ENCODE measurements at regions not wholly inside any gene's neighbourhood (a gene's known extent, or its start where the extent isn't known, plus 50 kb on each side); places are given as distances from the start of the nearest gene placed in this dataset.
"Not testable (repeated sequence)": the region's sequence is repeated elsewhere in the genome, so short reads cannot be mapped to it uniquely, and the experiment has no call there.

DNA sequence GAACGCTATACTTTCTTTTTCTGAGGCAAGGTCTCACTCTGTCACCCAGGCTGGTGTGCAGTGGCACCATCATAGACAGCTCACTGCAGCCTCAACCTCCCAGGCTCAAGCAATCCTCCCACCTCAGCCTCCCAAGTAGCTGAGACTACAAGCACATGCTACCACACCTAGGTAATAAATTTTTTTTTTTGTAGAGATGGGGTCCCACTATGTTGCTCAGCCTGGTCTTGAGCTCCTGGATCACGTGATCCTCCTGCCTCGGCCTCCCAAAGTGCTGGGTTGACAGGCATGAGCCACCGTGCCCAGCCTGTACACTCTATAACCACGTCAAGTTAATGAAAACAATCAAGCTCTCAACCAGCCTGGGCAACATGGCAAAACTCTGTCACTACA, 127.1 kb upstream of the VOPP1 start:
- not testable (repeated sequence) for DNase-seq

GRCh38 chr7:55698607-55699449, 126.5 kb upstream of the VOPP1 start:
- not testable (repeated sequence) for DNase-seq

DNA sequence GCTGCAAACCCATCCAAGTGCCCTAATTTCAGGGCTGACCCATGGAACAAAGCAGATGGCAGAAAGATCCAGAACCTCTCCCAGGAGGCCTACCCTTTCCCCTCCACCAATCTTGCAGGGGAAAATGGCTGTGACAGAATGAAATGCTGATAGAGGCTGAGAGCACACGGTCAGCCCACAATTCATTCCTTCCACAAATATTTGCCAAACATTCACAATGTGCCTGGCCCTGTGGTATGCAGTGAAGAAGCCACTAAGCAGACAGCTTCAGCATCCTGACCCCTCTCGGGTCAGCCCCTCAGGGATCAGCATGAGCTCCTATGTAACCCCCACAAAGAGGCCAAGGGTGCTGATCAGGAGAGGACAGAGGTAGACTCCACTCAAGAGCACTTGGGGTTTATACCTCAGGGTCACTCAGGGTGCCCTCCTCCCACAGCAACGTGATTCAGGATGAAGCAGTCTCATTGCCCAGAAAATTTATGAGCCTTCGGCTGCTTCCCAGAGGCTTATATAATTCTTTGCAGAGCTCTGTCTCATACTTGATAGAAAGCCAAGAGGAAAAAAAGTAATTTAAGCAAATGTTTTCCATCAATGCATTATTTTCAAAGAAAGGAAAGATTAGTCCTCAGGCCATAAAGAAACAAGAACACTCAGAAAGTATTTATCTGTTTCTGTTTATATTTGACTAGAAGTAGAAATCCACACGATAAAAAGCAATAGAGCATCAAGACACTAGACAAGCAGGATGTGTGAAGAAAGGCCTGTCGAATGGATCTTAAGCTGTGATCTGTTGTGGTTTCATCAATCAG, 123.8 kb upstream of the VOPP1 start:
- DNase-seq, result not testable (repeated sequence)

DNA sequence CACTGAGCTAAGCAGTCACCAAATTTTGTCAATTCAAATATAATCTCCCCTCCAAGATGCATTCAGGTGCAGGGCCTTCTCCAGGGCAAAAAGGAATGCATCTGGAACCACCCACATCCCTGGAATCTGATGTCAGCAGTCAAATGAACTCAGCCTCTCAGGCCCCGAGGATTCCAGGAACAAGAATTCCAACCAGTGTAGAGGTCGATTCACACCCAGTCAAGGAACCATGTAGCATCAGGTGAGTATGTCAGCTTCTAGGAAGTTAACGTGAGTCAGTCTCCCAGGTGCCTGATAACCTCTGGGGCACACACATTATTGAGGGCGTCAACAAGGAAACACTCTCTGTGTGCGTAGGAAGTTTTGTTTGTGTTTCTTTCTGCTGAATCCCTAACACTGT, 122.2 kb upstream of the VOPP1 start:
- DNase-seq, result not testable (repeated sequence)

DNA sequence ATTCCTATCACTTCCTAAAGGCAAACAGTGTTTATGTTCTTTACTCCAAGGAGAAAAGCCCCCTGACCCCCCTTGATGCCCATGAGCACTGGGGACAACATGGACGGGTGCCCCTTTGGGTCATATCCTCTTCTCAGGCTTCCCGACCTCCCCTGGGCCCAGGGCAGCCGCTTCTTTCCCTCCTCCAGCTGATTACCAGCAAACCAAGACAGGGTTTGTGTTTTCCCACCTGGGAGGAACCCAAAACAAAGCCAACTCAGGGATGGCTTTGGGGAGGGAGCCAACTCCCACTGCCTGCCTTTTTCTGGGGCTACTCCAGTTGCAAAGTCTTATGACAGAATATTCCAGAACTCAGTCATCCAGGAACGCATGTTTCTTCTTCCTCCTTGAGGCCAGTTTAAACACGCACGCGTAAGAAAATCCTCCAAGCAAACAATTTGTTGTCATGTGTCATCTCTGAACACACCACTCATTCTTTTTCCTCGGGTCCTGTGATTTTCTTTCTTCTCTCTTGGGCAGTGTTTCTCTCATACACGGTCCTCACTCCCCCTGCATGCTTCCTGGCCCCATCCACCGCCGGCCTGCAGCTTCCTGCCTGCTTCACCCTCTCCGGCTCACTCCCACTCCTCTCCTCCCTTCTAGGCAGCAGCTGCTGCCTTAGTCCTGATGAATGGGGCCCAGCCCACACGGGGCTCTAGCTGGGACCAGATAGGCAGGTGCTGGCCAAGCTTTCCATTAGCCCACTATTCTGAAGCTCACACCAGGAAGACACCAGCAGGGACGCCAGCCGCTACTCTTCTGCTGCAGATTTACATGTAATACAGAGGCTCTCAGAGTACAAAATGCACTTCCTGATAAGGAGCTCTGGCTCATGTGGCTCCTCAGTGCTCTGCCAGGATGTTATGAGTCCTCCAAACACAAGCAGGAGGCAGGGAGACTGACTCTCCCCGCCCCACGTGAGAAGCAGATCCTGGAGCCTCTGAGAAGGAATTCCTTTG, 116.7 kb upstream of the VOPP1 start:
- not testable (repeated sequence) for DNase-seq

GRCh38 chr7:55688261-55688660, 116.0 kb upstream of the VOPP1 start:
- not testable (repeated sequence) for DNase-seq

- DNase-seq, result not testable (repeated sequence)
Observed at GRCh38 chr7:55687252-55687651, 115.0 kb upstream of the VOPP1 start.

- not testable (repeated sequence) for DNase-seq
Observed at GRCh38 chr7:55686771-55687170, 114.5 kb upstream of the VOPP1 start.

DNA sequence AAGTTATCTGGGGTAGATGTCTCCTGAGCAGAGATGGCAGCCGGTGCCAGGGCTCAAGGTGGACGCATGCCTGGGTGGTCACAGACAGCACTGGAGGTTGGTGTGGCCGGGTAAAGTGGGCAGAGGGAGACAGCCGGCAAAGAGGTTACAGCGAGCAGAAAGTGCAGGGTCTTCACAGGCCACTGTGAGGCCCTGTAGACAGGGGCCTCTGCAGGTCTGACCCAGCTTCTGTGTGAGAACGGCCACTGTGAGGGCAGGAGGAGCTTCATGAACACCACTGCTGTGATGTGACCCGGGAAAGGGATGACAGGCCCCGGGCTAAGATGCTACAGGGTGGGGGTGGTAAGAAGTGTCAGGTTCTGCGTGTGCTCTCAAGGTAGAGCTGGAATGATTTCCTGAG, 111.2 kb upstream of the VOPP1 start:
- DNase-seq, result not testable (repeated sequence)

DNA sequence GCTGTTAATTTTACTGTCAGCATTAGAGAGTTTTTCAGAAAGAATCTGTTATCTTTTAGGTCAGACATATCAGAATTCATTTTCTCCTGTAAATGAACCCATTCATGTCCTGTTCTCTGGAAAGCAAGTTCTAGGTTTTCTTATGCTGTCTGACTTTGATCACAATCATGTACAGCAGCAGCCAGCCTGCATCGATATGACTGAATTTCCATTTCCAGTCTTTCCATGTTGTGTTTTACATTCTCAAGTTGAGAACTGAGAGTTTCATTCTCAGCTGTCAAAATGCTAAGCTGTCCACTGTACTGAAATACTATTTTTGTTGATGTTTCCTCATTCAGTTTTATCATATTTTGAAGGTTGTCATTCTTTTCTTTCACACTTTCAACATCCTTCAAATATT, 103.3 kb upstream of the VOPP1 start:
- DNase-seq, result not testable (repeated sequence)

DNA sequence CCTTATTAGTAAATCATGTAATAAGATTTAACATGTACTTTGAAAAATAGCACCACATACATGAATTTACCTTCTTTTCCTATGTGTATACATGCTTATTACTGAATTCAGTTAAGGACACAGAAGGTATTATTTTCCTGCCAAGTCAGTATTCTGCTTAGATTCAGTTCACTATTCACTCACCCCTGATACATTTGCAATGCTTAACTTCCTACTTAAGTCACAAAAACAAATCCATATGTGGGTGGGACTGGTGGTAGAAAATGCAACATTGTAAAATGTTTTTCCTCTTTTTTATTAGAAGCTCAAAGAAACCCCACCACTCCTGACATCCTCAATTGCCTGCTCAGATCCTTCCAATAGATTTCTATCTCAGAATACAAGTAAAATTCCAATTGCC, 101.2 kb upstream of the VOPP1 start:
- DNase-seq, result not testable (repeated sequence)

- DNase-seq, result not testable (repeated sequence)
Observed at GRCh38 chr7:55672084-55672483, 99.8 kb upstream of the VOPP1 start.

- no peak for DNase-seq
Observed at GRCh38 chr7:55657654-55658053, 85.4 kb upstream of the VOPP1 start.

DNA sequence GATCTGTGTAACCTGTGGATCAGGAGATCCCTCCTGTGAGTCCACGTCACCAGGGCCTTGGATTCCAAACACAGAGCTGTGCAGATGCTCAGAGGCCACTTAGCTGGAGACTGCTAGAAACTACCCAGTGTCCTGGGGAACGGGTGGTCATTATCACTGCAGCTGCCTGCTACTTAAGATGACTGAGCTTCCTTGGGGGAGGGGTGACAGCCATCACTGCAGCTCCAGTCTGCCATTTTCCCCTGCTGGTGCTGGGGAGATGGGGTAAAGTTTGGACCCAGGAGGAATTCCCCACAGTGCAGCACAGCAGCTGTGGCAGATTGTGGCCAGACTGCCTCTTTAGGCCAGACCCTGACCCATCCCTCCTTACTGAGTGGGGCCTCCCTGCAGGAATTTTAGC, 78.8 kb upstream of the VOPP1 start:
- no peak for DNase-seq

- DNase-seq, result no peak
Observed at GRCh38 chr7:55649238-55649637, 76.9 kb upstream of the VOPP1 start.

GRCh38 chr7:55644567-55644966, 72.3 kb upstream of the VOPP1 start:
- DNase-seq, result no peak

DNA sequence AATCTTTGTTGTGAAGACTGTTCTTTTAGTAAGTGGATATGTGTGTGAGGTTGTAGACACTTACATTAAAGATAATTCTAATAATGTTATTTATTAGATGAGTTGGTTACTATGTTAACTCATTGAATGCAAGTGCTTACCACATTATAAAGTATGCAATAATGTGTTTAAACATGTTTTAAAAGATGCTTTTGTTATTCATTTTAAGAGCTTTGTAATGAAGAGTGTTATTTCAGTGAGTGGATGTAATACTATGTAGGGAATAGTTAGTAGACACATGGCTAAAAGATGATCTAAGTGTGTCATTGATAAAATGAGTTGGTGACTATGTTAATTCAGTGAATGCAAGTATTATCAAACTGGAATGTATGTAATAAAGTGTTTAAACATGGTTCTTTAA, 70.0 kb upstream of the VOPP1 start:
- no peak for DNase-seq

GRCh38 chr7:55641811-55642210, 69.5 kb upstream of the VOPP1 start:
- no peak for DNase-seq

DNA sequence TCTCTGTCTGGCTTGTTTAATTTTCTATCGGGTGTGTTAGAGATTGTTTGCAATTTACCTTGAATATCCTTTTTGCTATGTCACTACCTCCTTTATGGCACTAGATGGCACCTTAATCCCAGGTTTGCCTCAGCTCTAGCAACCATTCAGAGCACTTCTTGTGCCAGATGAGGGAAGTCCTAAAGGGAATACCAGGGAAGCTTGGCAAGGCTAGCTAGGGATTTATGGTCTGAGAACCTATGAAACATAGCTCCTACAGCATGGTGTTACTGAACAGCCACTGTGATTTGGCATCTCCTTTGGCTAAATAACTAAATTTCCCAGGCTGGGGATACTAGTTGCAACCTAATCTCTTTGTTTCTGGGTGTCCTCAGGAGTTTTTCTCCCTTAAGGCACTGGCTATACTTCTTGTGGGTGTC, 69.0 kb upstream of the VOPP1 start:
- DNase-seq, result peak in 1 of 4 experiments; percentile 7

GRCh38 chr7:55639640-55640039, 67.3 kb upstream of the VOPP1 start:
- DNase-seq, result no peak

DNA sequence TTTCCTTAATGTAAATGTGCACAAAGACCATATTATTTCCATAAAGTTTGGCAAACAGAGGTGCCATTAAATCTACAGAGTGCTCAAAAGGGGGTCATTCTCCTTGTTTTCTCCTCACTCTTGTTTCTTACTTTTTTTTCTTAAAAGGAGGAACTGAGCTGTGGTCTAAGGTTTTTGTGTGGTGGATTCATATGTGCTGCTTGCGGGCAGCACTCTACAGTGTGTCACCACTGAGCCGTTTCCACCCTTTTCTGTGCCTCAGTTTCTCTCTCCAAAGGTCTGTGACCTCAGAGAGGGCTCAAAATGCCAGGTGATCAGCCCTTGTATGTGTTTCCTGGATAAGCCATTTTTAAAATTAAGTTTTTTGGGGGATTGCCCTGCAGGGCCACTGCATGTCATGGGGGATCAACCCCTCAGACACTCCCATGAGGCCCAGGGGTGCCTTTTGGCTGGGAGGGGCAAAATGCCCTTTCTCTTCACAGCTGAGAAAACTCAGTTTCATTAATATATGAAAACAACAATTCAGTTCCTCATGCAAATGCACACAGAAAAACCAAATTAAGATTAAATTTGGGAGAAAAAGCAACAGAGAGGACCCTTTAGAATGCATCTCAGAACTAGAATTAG, 56.9 kb upstream of the VOPP1 start:
- no peak for DNase-seq

DNA sequence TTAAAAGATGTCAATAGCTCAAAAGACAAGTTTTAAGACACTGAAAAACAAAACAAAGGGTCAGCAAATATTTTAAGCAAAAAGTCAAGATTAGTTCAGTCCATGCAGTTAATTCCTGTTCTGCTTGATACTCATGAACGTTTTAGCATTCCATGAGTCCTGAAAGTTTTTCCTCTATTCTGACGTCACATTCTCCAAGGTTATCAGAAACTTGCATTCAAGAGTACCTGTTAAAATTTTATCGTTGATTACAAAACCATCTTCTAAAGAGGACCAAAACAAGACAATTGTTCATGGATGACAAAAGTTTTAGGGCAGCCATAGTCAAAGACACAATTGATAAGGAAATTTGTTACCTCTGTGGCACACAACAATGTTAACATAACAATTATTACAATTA, 52.5 kb upstream of the VOPP1 start:
- no peak for DNase-seq
